Prostate gland (tissue), 2 donors: ENCODE measurements at regions not wholly inside any gene's neighbourhood (a gene's known extent, or its start where the extent isn't known, plus 50 kb on each side); places are given as distances from the start of the nearest gene placed in this dataset.

Source experiments
- DNase-seq: peaks from one replicate; pipeline ENCODE4 v3.0.0-alpha.2; 2019; ENCODE audit warnings: low spot score
- H3K27ac ChIP-seq, 2 donors: fragments of 200-600 bp; sonication (generic); 2 replicates each; pipeline ENCODE4 v1.5.1; 2017 to 2019
- H3K27me3 ChIP-seq: fragments of 200-600 bp; sonication (generic); replicated peaks from 2 replicates; pipeline ENCODE4 v1.5.1; 2019; ENCODE audit not compliant: insufficient read depth
- H3K36me3 ChIP-seq, 2 donors: fragments of 200-600 bp; sonication (generic); 1 replicate in 1 of 2; 2 replicates in 1 of 2; pipeline versions ENCODE4 v1.5.1 to v1.8.1; 2017 to 2019
- H3K4me1 ChIP-seq: fragments of 200-600 bp; sonication (generic); replicated peaks from 2 replicates; pipeline ENCODE4 v1.5.1; 2019
- H3K4me3 ChIP-seq, 2 donors: fragments of 200-600 bp; sonication (generic); 2 replicates each; pipeline ENCODE4 v1.5.1; 2017 to 2019
- H3K9me3 ChIP-seq: fragments of 200-600 bp; sonication (generic); 2 replicates; pipeline ENCODE4 v1.5.1; 2017
- CTCF ChIP-seq, 4 experiments: fragments of 200-600 bp in 2 of 4; fragments of 450-650 bp in 2 of 4; sonication (generic) in 2 of 4; IDR thresholded peaks; 1 replicate in 3 of 4; 2 replicates in 1 of 4; pipeline ENCODE4 v1.5.1; 2016 to 2019; ENCODE audit warnings: antibody characterized with exemption in 4 of 4, mild to moderate bottlenecking in 2 of 4, moderate library complexity in 2 of 4
- POLR2A ChIP-seq: fragments of 450-650 bp; IDR thresholded peaks from one replicate; pipeline ENCODE4 v1.6.1; 2016; ENCODE audit warnings: antibody characterized with exemption, mild to moderate bottlenecking
- POLR2AphosphoS5 ChIP-seq: sonication (generic); formaldehyde crosslinking; IDR thresholded peaks from one replicate; pipeline ENCODE4 v1.6.1; 2017; ENCODE audit warnings: antibody characterized with exemption
- WGBS: methylation state at CpG from one replicate; pipeline ENCODE4 v1.1.5; 2018; 5-methylcytosine and 5-hydroxymethylcytosine counted together
- intact Hi-C: fragments of 100-400 bp; cut with DNase I; formaldehyde crosslinking; loops from one replicate; pipeline ENCODE4 v1.14.2; 2022

GRCh38 chr17:77379065-77379428 lies 238.3 kb downstream of the SEC14L1 start:
- WGBS, result 94% methylated on average over 8 of the region's 11 CpGs
- no peak for TF ChIP-seq POLR2A
- no peak for TF ChIP-seq POLR2AphosphoS5
- no peak for TF ChIP-seq CTCF (IDR thresholded peaks at IDR 0.05)
- Histone ChIP-seq H3K27ac (peak overlapping the region; percentile 30 to 53), H3K4me3 (no peak overlapping the region), H3K9me3 (no peaks in the 10 kb centered on the region), H3K36me3 (no peaks in the 10 kb centered on the region), H3K27me3 (no peaks in the 10 kb centered on the region), H3K4me1 (peaks cover 50% of the 10 kb centered on the region)
- intact Hi-C loops, result no loop called here
- DNase-seq, result no peak

GRCh38 chr17:77379832-77380231 lies 239.1 kb downstream of the SEC14L1 start:
- no peaks in the 10 kb centered on the region for H3K36me3 ChIP-seq
- H3K27me3 ChIP-seq, result no peaks in the 10 kb centered on the region
- H3K4me3 ChIP-seq, result no peak overlapping the region
- H3K4me1 ChIP-seq, result peaks cover 47% of the 10 kb centered on the region
- no peak for TF ChIP-seq CTCF (IDR thresholded peaks at IDR 0.05)
- no peak for TF ChIP-seq POLR2A
- TF ChIP-seq POLR2AphosphoS5, result no peak
- no peaks in the 10 kb centered on the region for H3K9me3 ChIP-seq
- intact Hi-C loops, result no loop called here
- 42% methylated on average over 5 of the region's 6 CpGs for WGBS
- no peak for DNase-seq
- peak overlapping the region; percentile 30 to 53 for H3K27ac ChIP-seq

- no peak for DNase-seq
- H3K27me3 ChIP-seq, result no peaks in the 10 kb centered on the region
- H3K36me3 ChIP-seq, result no peaks in the 10 kb centered on the region
- H3K9me3 ChIP-seq, result no peaks in the 10 kb centered on the region
- no peak overlapping the region for H3K4me3 ChIP-seq
- WGBS, result 71% methylated on average over 10 of the region's 11 CpGs
- peak overlapping the region; percentile 20 to 30 for H3K27ac ChIP-seq
- TF ChIP-seq CTCF (IDR thresholded peaks at IDR 0.05), result no peak
- no peak for TF ChIP-seq POLR2AphosphoS5
- no peak for TF ChIP-seq POLR2A
- peaks cover 40% of the 10 kb centered on the region for H3K4me1 ChIP-seq
- intact Hi-C loops, result no loop called here
These were observed 239.8 kb downstream of the SEC14L1 start for GRCh38 chr17:77380395-77381184.

GRCh38 chr17:77381185-77381700 lies 240.5 kb downstream of the SEC14L1 start:
- H3K4me1 ChIP-seq, result peaks cover 34% of the 10 kb centered on the region
- intact Hi-C loops, result no loop called here

More at GRCh38 chr17:77381185-77381700, 240.5 kb downstream of the SEC14L1 start:
- no peak for DNase-seq
- Histone ChIP-seq H3K27ac (peak overlapping the region; percentile 20 to 30), H3K36me3 (no peaks in the 10 kb centered on the region), H3K4me3 (no peak overlapping the region), H3K27me3 (no peaks in the 10 kb centered on the region), H3K9me3 (no peaks in the 10 kb centered on the region)
- 52% methylated on average over 4 of the region's 4 CpGs for WGBS
- TF ChIP-seq POLR2AphosphoS5, result no peak
- no peak for TF ChIP-seq CTCF (IDR thresholded peaks at IDR 0.05)
- TF ChIP-seq POLR2A, result no peak
